H1 (cell line): ENCODE measurements at regions not wholly inside any gene's neighbourhood (a gene's known extent, or its start where the extent isn't known, plus 50 kb on each side); places are given as distances from the start of the nearest gene placed in this dataset.

Experiments used
- CEBPB ChIP-seq: IDR thresholded peaks from 2 replicates; pipeline ENCODE4 v1.6.1; 2012; ENCODE audit warnings: low read depth, low read length
- CHD1 ChIP-seq: IDR thresholded peaks from 2 replicates; pipeline ENCODE4 v1.6.1; 2012; ENCODE audit warnings: low read depth, low read length, improper control_type of control experiment
- E2F6 ChIP-seq: IDR thresholded peaks from 2 replicates; pipeline ENCODE4 v1.6.1; 2012; ENCODE audit warnings: inconsistent platforms
- FOSL1 ChIP-seq: IDR thresholded peaks from 2 replicates; pipeline ENCODE4 v1.6.1; 2011; ENCODE audit warnings: mild to moderate bottlenecking, low read depth, low read length, moderate library complexity; ENCODE audit not compliant: insufficient read depth
- NANOG ChIP-seq: IDR thresholded peaks from 2 replicates; pipeline ENCODE4 v1.6.1; 2011; ENCODE audit warnings: low read length, low read depth, mild to moderate bottlenecking, inconsistent platforms; ENCODE audit not compliant: insufficient read depth, poor library complexity, severe bottlenecking
- RAD21 ChIP-seq, 2 experiments: IDR thresholded peaks in 1 of 2; conservative IDR thresholded peaks in 1 of 2; 2 replicates each; pipeline ENCODE4 v1.6.1; 2011; ENCODE audit warnings: low read depth in 2 of 2, low read length in 2 of 2, improper control_type of control experiment in 1 of 2, inconsistent platforms in 1 of 2, mild to moderate bottlenecking in 1 of 2, moderate library complexity in 1 of 2
- TF ChIP-seq, protein P1 (sequence below), 3 experiments: IDR thresholded peaks; 1 replicate in 2 of 3; 2 replicates in 1 of 3; pipeline versions ENCODE4 v1.5.1 to v1.6.1; 2011; ENCODE audit warnings: low read length in 3 of 3, mild to moderate bottlenecking in 3 of 3, inconsistent platforms in 2 of 3, low read depth in 1 of 3, moderate library complexity in 1 of 3; ENCODE audit not compliant: insufficient read depth in 1 of 3; ENCODE audit errors: control extremely low read depth in 1 of 3

DNA sequence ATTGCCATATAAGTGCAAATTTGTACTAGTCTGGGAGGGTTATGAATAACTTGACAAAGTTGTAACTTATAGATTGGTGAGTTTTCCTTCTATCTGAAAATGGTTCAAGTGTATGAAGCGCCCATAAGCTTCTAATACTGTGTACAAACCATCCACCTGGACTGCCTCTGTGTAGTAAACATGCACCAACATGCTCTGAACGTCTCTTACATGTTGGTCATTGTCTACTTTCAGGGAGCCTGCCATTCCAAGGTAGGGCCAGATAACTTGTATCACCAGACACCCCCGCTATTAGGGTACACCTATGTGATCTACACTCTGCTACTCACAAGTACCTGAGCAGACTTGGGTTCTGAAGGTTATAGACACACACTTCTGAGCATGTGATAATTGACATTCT is 735.5 kb upstream of the API5 start (continued):
- TF ChIP-seq, protein P1, sequence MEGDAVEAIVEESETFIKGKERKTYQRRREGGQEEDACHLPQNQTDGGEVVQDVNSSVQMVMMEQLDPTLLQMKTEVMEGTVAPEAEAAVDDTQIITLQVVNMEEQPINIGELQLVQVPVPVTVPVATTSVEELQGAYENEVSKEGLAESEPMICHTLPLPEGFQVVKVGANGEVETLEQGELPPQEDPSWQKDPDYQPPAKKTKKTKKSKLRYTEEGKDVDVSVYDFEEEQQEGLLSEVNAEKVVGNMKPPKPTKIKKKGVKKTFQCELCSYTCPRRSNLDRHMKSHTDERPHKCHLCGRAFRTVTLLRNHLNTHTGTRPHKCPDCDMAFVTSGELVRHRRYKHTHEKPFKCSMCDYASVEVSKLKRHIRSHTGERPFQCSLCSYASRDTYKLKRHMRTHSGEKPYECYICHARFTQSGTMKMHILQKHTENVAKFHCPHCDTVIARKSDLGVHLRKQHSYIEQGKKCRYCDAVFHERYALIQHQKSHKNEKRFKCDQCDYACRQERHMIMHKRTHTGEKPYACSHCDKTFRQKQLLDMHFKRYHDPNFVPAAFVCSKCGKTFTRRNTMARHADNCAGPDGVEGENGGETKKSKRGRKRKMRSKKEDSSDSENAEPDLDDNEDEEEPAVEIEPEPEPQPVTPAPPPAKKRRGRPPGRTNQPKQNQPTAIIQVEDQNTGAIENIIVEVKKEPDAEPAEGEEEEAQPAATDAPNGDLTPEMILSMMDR (IDR thresholded peaks at IDR 0.05; ENCODE audit: control extremely low read depth in 1 of 3, insufficient read depth in 1 of 3, low read depth in 1 of 3, low read length in 3 of 3), result no peak
- no peak for TF ChIP-seq CEBPB
- no peak for TF ChIP-seq E2F6
- TF ChIP-seq CHD1, result no peak
- no peak for TF ChIP-seq FOSL1
- TF ChIP-seq RAD21 (IDR thresholded peaks at IDR 0.05 in 1 of 2, conservative IDR thresholded peaks at IDR 0.05 in 1 of 2; ENCODE audit: low read depth in 2 of 2, low read length in 2 of 2), result no peak
- no peak for TF ChIP-seq NANOG
